Ovary (tissue), 7 donors: ENCODE measurements at regions not wholly inside any gene's neighbourhood (a gene's known extent, or its start where the extent isn't known, plus 50 kb on each side); places are given as distances from the start of the nearest gene placed in this dataset.

Source experiments
- DNase-seq, 5 donors: peaks; one replicate each; pipeline ENCODE4 v3.0.0-alpha.2; 2019 to 2020
- H3K27ac ChIP-seq, 2 donors: fragments of 200-600 bp; one replicate each; pipeline versions ENCODE4 v1.5.1 to v1.8.0; 2019 to 2022
- H3K27me3 ChIP-seq: fragments of 200-600 bp; one replicate; pipeline ENCODE4 v1.8.0; 2022
- H3K36me3 ChIP-seq: fragments of 200-600 bp; sonication (generic); one replicate; pipeline ENCODE4 v1.5.1; 2019
- H3K4me1 ChIP-seq: one replicate; pipeline ENCODE4 v1.8.1; 2013; ENCODE audit warnings: mild to moderate bottlenecking, moderate library complexity; ENCODE audit not compliant: insufficient read depth
- H3K4me3 ChIP-seq: fragments of 200-600 bp; sonication (generic); one replicate; pipeline ENCODE4 v1.5.1; 2017
- H3K9me3 ChIP-seq, 2 donors: fragments of 200-600 bp in 1 of 2; sonication (generic) in 1 of 2; one replicate each; pipeline versions ENCODE4 v1.5.1 to v1.8.1; 2013 to 2019; ENCODE audit warnings: mild to moderate bottlenecking in 1 of 2, moderate library complexity in 1 of 2
- CTCF ChIP-seq, 3 donors: fragments of 450-650 bp in 2 of 3; fragments of 200-600 bp in 1 of 3; IDR thresholded peaks; one replicate each; pipeline versions ENCODE4 v1.5.1 to v1.8.0; 2016 to 2022; ENCODE audit warnings: antibody characterized with exemption in 3 of 3, mild to moderate bottlenecking in 1 of 3
- EP300 ChIP-seq: sonication (generic); formaldehyde crosslinking; IDR thresholded peaks from one replicate; pipeline ENCODE4 v1.6.1; 2017; ENCODE audit warnings: antibody characterized with exemption
- POLR2A ChIP-seq: fragments of 450-650 bp; IDR thresholded peaks from one replicate; pipeline ENCODE4 v1.6.1; 2017; ENCODE audit warnings: antibody characterized with exemption, mild to moderate bottlenecking, moderate library complexity
- WGBS, 3 donors: extraction: QIAGEN DNeasy Blood & Tissue Kit in 1 of 3; methylation state at CpG; one replicate each; pipeline versions ENCODE4 v1.1.5 to v1.1.7; 2013 to 2017; 5-methylcytosine and 5-hydroxymethylcytosine counted together
- intact Hi-C, 4 donors: fragments of 100-400 bp; cut with DNase I; formaldehyde crosslinking; loops; one replicate each; pipeline versions ENCODE4 v1.11.0 to v1.15.1; 2022 to 2023
- donor health status: DM: no; HTN: no; CAD: no; lungs with moderate emphysema.
- donor health status: DM: no; HTN: no; CAD: no.
- donor health status: Bipolar disorder and iron deficiency.
- donor health status: DM: no; HTN: no; CAD: no.
- donor health status: DM: yes; HTN: yes; CAD: no.

GRCh38 chr7:79973455-79973854 is 161.2 kb upstream of the GNAI1 start:
- 81 to 93% (median 90%) methylated on average over 1 of the region's 1 CpG for WGBS, 3 donors
- no peak overlapping the region for H3K4me3 ChIP-seq
- intact Hi-C loops, result no loop called here
- DNase-seq, result no peak
- no peaks in the 10 kb centered on the region for H3K9me3 ChIP-seq
- no peaks in the 10 kb centered on the region for H3K4me1 ChIP-seq
- H3K27me3 ChIP-seq, result no peaks in the 10 kb centered on the region
- no peak for TF ChIP-seq EP300
- no peak for TF ChIP-seq CTCF (IDR thresholded peaks at IDR 0.05)
- no peak for TF ChIP-seq POLR2A
- H3K36me3 ChIP-seq, result no peaks in the 10 kb centered on the region
- H3K27ac ChIP-seq, result no peak overlapping the region

GRCh38 chr7:79971058-79971457 is 163.6 kb upstream of the GNAI1 start:
- TF ChIP-seq EP300, result no peak
- TF ChIP-seq POLR2A, result no peak
- TF ChIP-seq CTCF (IDR thresholded peaks at IDR 0.05), result no peak
- H3K4me1 ChIP-seq, result no peaks in the 10 kb centered on the region
- H3K4me3 ChIP-seq, result no peak overlapping the region
- WGBS, 3 donors, result 94 to 95% (median 95%) methylated on average over 3 of the region's 3 CpGs
- no peak for DNase-seq
- no peaks in the 10 kb centered on the region for H3K9me3 ChIP-seq
- H3K27ac ChIP-seq, result no peak overlapping the region
- H3K36me3 ChIP-seq, result no peaks in the 10 kb centered on the region
- H3K27me3 ChIP-seq, result no peaks in the 10 kb centered on the region
- intact Hi-C loops, result no loop called here

- DNase-seq, result no peak
- Histone ChIP-seq H3K36me3 (no peaks in the 10 kb centered on the region), H3K27ac (no peak overlapping the region), H3K27me3 (no peaks in the 10 kb centered on the region), H3K9me3 (no peaks in the 10 kb centered on the region), H3K4me1 (no peaks in the 10 kb centered on the region), H3K4me3 (no peak overlapping the region)
- TF ChIP-seq EP300 (no peak), CTCF (IDR thresholded peaks at IDR 0.05) (no peak), POLR2A (no peak)
- intact Hi-C loops, result no loop called here
- 83 to 92% (median 84%) methylated on average over 2 of the region's 2 CpGs for WGBS, 3 donors
Measured at GRCh38 chr7:79968894-79969293, 165.7 kb upstream of the GNAI1 start.

GRCh38 chr7:79968077-79968648 is 166.5 kb upstream of the GNAI1 start:
- Histone ChIP-seq H3K9me3 (no peaks in the 10 kb centered on the region), H3K27ac (no peak overlapping the region), H3K27me3 (no peaks in the 10 kb centered on the region), H3K36me3 (no peaks in the 10 kb centered on the region), H3K4me1 (no peaks in the 10 kb centered on the region), H3K4me3 (no peak overlapping the region)
- no peak for DNase-seq
- intact Hi-C loops, result no loop called here
- TF ChIP-seq POLR2A, result no peak
- no peak for TF ChIP-seq CTCF (IDR thresholded peaks at IDR 0.05)
- TF ChIP-seq EP300, result no peak
- WGBS, 3 donors, result 57 to 63% (median 63%) methylated on average over 4 of the region's 4 CpGs
